ENCODE measurements at regions not wholly inside any gene's neighbourhood (a gene's known extent, or its start where the extent isn't known, plus 50 kb on each side); places are given as distances from the start of the nearest gene placed in this dataset.

DNA sequence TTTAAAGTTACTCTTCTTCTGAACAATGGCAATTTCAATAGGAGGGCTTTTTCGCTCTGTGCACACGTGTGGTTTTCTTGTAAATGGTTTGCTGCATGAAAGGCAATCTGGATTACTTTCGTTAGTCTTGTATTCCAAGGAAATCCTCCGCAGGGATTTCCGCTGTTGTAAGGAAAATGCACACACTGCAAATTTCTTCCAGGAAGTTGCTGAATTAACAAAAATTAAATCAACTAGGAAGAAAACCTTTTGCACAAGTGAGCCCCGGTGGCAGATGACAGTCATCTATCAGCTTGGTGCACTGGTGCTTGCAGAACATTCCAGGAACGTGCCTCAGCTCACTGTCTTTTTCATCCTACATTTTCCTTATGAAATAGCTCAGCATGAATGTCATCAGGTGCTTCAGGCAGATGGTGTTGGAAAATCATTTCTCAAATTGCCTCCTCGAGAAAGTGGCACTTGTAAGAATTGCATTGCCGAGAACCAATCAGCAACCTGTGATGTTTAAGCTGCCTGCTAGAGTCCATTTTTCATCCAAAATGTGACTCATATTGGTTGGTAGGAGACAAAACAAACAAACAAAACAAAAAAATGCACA lies 272.4 kb upstream of the VCX start:
- intact Hi-C loops (cut with micrococcal nuclease) = no loop called here
- no peaks in the 10 kb centered on the region for H3K36me3 ChIP-seq
- TF ChIP-seq, protein P1, sequence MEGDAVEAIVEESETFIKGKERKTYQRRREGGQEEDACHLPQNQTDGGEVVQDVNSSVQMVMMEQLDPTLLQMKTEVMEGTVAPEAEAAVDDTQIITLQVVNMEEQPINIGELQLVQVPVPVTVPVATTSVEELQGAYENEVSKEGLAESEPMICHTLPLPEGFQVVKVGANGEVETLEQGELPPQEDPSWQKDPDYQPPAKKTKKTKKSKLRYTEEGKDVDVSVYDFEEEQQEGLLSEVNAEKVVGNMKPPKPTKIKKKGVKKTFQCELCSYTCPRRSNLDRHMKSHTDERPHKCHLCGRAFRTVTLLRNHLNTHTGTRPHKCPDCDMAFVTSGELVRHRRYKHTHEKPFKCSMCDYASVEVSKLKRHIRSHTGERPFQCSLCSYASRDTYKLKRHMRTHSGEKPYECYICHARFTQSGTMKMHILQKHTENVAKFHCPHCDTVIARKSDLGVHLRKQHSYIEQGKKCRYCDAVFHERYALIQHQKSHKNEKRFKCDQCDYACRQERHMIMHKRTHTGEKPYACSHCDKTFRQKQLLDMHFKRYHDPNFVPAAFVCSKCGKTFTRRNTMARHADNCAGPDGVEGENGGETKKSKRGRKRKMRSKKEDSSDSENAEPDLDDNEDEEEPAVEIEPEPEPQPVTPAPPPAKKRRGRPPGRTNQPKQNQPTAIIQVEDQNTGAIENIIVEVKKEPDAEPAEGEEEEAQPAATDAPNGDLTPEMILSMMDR (IDR thresholded peaks at IDR 0.05; ENCODE audit: borderline replicate concordance) = no peak
- no peaks in the 10 kb centered on the region for H3K4me1 ChIP-seq
- no peak for DNase-seq
- no peaks in the 10 kb centered on the region for H3K9me3 ChIP-seq (replicated peaks)
- no peaks in the 10 kb centered on the region for H3K27me3 ChIP-seq (ENCODE audit: low read depth)
- H3K27ac ChIP-seq (replicated peaks) = no peak overlapping the region
- no peak overlapping the region for H3K4me3 ChIP-seq

DNA sequence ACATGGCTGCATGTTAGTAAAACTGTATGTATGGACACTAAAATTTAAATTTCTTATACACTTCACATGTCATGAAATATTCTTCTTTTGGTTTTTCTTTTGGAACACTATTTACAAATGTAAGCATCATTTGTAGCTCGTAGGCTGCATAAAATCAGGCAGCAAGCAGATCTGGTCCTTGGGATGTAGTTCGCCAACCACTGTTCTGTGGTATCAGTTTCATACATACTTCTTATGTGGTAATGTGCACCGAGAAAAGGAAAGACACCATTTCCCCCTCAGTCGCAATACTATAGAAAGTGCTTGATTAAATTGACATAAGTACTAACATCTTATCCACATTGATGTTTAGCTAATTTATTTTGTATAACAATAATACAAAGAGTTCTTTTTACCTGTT lies 274.4 kb upstream of the VCX start:
- no peaks in the 10 kb centered on the region for H3K27me3 ChIP-seq (ENCODE audit: low read depth)
- DNase-seq = no peak
- intact Hi-C loops (cut with micrococcal nuclease) = no loop called here
- TF ChIP-seq, protein P1 (IDR thresholded peaks at IDR 0.05; ENCODE audit: borderline replicate concordance) = no peak
- H3K27ac ChIP-seq (replicated peaks) = no peak overlapping the region
- no peak overlapping the region for H3K4me3 ChIP-seq
- H3K4me1 ChIP-seq = no peaks in the 10 kb centered on the region
- no peaks in the 10 kb centered on the region for H3K9me3 ChIP-seq (replicated peaks)
- H3K36me3 ChIP-seq = no peaks in the 10 kb centered on the region

DNA sequence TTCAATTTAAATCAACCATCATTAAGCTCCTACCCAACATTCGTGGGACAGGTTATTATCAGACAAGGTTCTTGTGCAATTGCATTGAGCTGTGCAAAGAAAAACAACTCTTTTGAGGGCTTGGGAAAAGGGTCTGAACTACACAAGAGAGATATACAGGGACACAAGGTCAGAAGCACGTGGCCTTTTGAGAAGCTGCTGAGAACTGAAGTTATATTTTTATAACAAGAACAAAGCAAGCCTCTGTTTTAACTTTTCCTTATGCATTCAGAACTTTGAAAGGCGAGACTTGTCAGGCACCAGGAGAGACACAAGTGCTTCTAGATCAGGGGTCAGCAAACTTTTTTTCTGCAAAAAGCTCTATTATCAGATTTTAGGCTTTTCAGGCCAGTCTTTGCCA lies 274.8 kb upstream of the VCX start:
- intact Hi-C loops (cut with micrococcal nuclease) = no loop called here
- DNase-seq = no peak
- no peaks in the 10 kb centered on the region for H3K27me3 ChIP-seq (ENCODE audit: low read depth)
- no peaks in the 10 kb centered on the region for H3K36me3 ChIP-seq
- H3K27ac ChIP-seq (replicated peaks) = no peak overlapping the region
- TF ChIP-seq, protein P1 (IDR thresholded peaks at IDR 0.05; ENCODE audit: borderline replicate concordance) = no peak
- H3K9me3 ChIP-seq (replicated peaks) = no peaks in the 10 kb centered on the region
- no peak overlapping the region for H3K4me3 ChIP-seq
- H3K4me1 ChIP-seq = no peaks in the 10 kb centered on the region

DNA sequence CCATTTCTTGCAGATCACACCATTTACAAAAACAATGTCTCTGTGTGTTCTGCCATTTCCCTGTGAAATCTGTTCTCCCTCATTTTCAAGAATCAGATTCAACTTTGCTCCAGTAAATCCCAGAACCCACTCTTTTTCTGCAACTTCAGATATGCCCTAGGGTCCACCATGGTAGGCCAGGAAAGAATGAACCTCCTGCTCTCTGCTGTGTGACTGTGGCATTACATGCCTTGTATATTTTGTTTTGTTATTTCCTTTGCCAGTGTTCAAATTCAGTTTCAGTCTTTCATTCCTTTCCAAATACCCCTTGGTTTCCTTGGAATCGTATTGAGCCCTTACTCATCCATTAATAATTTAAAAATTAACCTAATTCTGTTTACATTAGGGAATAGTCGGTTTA lies 290.2 kb upstream of the VCX start:
- intact Hi-C loops (cut with micrococcal nuclease) = no loop called here
- H3K27ac ChIP-seq (replicated peaks) = no peak overlapping the region
- no peak overlapping the region for H3K4me3 ChIP-seq
- H3K9me3 ChIP-seq (replicated peaks) = no peaks in the 10 kb centered on the region
- DNase-seq = no peak
- H3K4me1 ChIP-seq = no peaks in the 10 kb centered on the region
- no peaks in the 10 kb centered on the region for H3K36me3 ChIP-seq
- TF ChIP-seq, protein P1 (IDR thresholded peaks at IDR 0.05; ENCODE audit: borderline replicate concordance) = no peak
- no peaks in the 10 kb centered on the region for H3K27me3 ChIP-seq (ENCODE audit: low read depth)

DNA sequence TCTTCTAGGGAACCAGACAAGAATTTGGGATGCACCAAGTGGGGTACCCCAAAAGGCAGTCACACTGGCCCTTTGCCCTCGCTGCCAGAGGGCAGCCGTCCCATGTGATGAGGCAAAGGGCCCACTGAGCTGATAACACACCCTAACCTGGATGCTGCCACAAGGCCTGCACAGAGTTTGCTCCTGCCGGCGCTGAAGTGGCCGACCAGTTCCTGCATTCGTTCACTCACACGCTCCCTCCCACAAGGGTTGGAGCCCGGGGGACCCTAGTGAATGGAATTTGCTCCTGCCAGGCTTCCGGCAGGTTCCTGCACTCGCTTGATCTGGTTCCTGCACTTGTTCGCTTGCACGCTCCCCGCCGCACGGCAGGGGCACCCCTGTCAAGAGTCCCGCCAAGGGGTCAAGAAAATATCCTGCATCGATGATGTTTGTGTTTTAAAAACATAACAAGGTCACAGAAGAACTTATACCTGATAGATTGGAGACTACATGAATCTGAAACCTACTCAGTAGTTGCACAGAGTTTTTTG lies 296.4 kb upstream of the VCX start:
- intact Hi-C loops (cut with micrococcal nuclease) = no loop called here

More for the DNA sequence above, 296.4 kb upstream of the VCX start:
- no peaks in the 10 kb centered on the region for H3K9me3 ChIP-seq (replicated peaks)
- H3K27ac ChIP-seq (replicated peaks) = no peak overlapping the region
- TF ChIP-seq, protein P1 (IDR thresholded peaks at IDR 0.05; ENCODE audit: borderline replicate concordance) = no peak
- H3K4me1 ChIP-seq = no peaks in the 10 kb centered on the region
- H3K4me3 ChIP-seq = no peak overlapping the region
- DNase-seq = no peak
- H3K27me3 ChIP-seq (ENCODE audit: low read depth) = no peaks in the 10 kb centered on the region
- H3K36me3 ChIP-seq = no peaks in the 10 kb centered on the region
